ENCODE measurements at regions not wholly inside any gene's neighbourhood (a gene's known extent, or its start where the extent isn't known, plus 50 kb on each side); places are given as distances from the start of the nearest gene placed in this dataset.
A peak's percentile ranks its signal among the peaks of the same experiment; 100 is the strongest.

DNA sequence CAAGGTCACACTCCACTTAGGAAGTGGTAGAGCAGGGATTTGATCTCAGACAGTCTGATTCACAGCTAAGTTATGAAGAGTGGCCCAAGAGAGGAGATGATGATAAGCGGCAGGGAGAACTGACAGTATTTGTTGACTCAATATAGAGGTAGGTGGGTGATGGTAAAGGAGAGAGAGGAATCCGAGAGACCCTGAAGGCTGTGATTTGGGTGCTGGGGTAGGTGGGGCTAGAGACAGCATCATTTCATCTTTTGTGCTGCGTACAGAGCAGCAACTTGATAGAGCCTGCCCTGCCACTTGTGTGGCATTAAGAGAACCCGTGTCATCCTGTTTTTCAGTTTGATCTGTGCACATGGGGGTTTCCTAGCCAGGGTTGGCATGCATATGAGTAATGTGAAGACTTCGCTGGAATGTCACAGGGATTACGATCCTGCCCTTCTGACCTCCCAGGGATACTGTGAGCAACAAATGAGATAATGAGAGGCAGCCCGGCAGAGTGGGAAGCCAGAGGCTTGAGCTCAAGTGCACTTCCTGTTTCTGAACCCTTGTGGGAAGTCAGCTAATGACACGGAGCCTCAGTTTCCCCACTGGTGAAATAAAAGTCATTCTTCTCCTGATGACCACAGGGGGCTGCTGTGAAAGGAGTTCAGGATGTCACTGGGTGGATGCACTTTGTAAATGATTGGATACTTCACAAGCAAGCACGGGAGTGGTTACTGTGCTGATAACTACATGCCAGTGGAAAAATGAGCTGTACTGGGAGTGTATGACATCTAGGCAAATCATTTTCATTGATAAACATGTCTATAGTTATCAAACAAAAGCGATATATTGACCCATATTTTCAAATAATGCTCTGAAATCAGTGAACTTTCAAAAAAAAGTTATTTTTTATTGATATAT is 59.5 kb upstream of the IGF1 start:
- TF ChIP-seq NFE2L2 (IDR thresholded peaks at IDR 0.05; ENCODE audit: low read depth, low read length) (peak; percentile 20; the same call in 1 of the 2 replicates), CEBPB (IDR thresholded peaks at IDR 0.05; ENCODE audit: low read depth, low read length) (peak; percentile 66), CHD1 (IDR thresholded peaks at IDR 0.05; ENCODE audit: low read depth, low read length) (no peak), FOS (IDR thresholded peaks at IDR 0.05; ENCODE audit: low read depth, low read length) (no peak; the same call in 1 of the 2 replicates), RCOR1 (IDR thresholded peaks at IDR 0.05; ENCODE audit: insufficient replicate concordance, low read length) (no peak), MXI1 (IDR thresholded peaks at IDR 0.05; ENCODE audit: borderline replicate concordance, low read depth, low read length) (no peak), MAZ (IDR thresholded peaks at IDR 0.05; ENCODE audit: borderline replicate concordance, low read depth, low read length) (no peak), RAD21 (IDR thresholded peaks at IDR 0.05; ENCODE audit: low read length) (no peak)
- TF ChIP-seq, protein P1, sequence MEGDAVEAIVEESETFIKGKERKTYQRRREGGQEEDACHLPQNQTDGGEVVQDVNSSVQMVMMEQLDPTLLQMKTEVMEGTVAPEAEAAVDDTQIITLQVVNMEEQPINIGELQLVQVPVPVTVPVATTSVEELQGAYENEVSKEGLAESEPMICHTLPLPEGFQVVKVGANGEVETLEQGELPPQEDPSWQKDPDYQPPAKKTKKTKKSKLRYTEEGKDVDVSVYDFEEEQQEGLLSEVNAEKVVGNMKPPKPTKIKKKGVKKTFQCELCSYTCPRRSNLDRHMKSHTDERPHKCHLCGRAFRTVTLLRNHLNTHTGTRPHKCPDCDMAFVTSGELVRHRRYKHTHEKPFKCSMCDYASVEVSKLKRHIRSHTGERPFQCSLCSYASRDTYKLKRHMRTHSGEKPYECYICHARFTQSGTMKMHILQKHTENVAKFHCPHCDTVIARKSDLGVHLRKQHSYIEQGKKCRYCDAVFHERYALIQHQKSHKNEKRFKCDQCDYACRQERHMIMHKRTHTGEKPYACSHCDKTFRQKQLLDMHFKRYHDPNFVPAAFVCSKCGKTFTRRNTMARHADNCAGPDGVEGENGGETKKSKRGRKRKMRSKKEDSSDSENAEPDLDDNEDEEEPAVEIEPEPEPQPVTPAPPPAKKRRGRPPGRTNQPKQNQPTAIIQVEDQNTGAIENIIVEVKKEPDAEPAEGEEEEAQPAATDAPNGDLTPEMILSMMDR (conservative IDR thresholded peaks at IDR 0.05; ENCODE audit: low read depth, low read length), result no peak
- Histone ChIP-seq H3K4me3 (ENCODE audit: insufficient read depth, low read depth, low read length) (no peak overlapping the region), H2BK20ac (ENCODE audit: low read depth, low read length) (peak overlapping the region; percentile 96), H2BK5ac (ENCODE audit: low read depth, low read length, poor library complexity, severe bottlenecking) (peak overlapping the region; percentile 94), H3K9me1 (ENCODE audit: insufficient read depth, low read length) (peaks cover 9% of the 10 kb centered on the region), H3K9ac (ENCODE audit: low read depth, low read length) (peak overlapping the region; percentile 38), H3K4ac (ENCODE audit: low read depth, low read length) (peak overlapping the region; percentile 91), H3K79me1 (ENCODE audit: low read depth in 1 of 2, low read length in 2 of 2) (no peaks in the 10 kb centered on the region), H3K56ac (ENCODE audit: extremely low read depth, insufficient read depth, low read length) (peak overlapping the region; percentile 86), H3K4me1 (ENCODE audit: control insufficient read depth, insufficient read depth, low read length) (peaks cover 19% of the 10 kb centered on the region), H3K23ac (ENCODE audit: low read depth, low read length) (peak overlapping the region; percentile 92), H3K27me3 (ENCODE audit: control insufficient read depth, insufficient read depth, low read length) (no peaks in the 10 kb centered on the region), H3K36me3 (ENCODE audit: control insufficient read depth, insufficient read depth, low read length) (no peaks in the 10 kb centered on the region), H4K20me1 (ENCODE audit: insufficient read depth, low read length) (no peaks in the 10 kb centered on the region), H3K18ac (ENCODE audit: low read depth, low read length) (peak overlapping the region; percentile 88), H4K5ac (ENCODE audit: low read depth, low read length) (peak overlapping the region; percentile 47), H3K9me3 (ENCODE audit: control insufficient read depth, insufficient read depth, low read length) (no peaks in the 10 kb centered on the region), H4K8ac (ENCODE audit: low read depth in 2 of 2, low read length in 2 of 2) (peak overlapping the region; percentile 70 to 97), H3K27ac (ENCODE audit: insufficient read depth, low read length) (peak overlapping the region; percentile 52), H4K91ac (ENCODE audit: insufficient read depth, low read depth, low read length) (peak overlapping the region; percentile 84), H2BK15ac (ENCODE audit: low read depth, low read length) (peak overlapping the region; percentile 95), H2BK120ac (ENCODE audit: low read depth, low read length) (peak overlapping the region; percentile 94), H2AFZ (replicated peaks; ENCODE audit: low read length, poor library complexity) (peak overlapping the region; percentile 89), H3K4me2 (ENCODE audit: low read depth, low read length) (peak overlapping the region; percentile 38), H3K14ac (replicated peaks; ENCODE audit: low read depth, low read length) (peak overlapping the region; percentile 90), H2AK5ac (ENCODE audit: low read depth, low read length) (peak overlapping the region; percentile 85), H2AK9ac (replicated peaks; ENCODE audit: low read depth, low read length, poor library complexity) (peak overlapping the region; percentile 94)
- ChIA-PET POLR2A (ENCODE audit: unreplicated experiment) (no interaction called here), CTCF (interaction anchor here (0.6 to 1.5 kb wide), 6 partner anchors 12 to 600 kb away, joined by 3 to 4 read pairs (median 3); no protein-coding TSS in a partner anchor)
- 12% methylated on average over 5 of the region's 10 CpGs; no CpG with 5 or more reads in 1 of the 2 experiments for WGBS, 2 experiments (ENCODE audit: extremely low coverage in 2 of 2, insufficient read length in 1 of 2)
- DNase-seq (peak; percentile 81), ATAC-seq (ENCODE audit: low read depth) (peak; percentile 78)
- BruUV-seq (replicated peaks), result no TSS peak
- dilution Hi-C loops (cut with HindIII; ENCODE audit: low sequenced_read_pairs, unreplicated experiment) (no loop called here), intact Hi-C loops (cut with micrococcal nuclease) (loop anchor here (5.0 kb wide), 2 partner anchors 243 to 603 kb away; no protein-coding TSS in a partner anchor), in situ Hi-C loops (cut with MboI; ENCODE audit: low sequenced_read_pairs) (no loop called here)
